HG02610 (cell line): ENCODE measurements at regions not wholly inside any gene's neighbourhood (a gene's known extent, or its start where the extent isn't known, plus 50 kb on each side); places are given as distances from the start of the nearest gene placed in this dataset.
"Not testable (repeated sequence)": the region's sequence is repeated elsewhere in the genome, so short reads cannot be mapped to it uniquely, and the experiment has no call there.

Experiments used
- ATAC-seq: cut with Tn5 transposase; IDR thresholded peaks from one replicate; pipeline ENCODE4 v1.9.1; 2021; ENCODE audit warnings: mild to moderate bottlenecking, moderate library complexity; ENCODE audit not compliant: unreplicated experiment

DNA sequence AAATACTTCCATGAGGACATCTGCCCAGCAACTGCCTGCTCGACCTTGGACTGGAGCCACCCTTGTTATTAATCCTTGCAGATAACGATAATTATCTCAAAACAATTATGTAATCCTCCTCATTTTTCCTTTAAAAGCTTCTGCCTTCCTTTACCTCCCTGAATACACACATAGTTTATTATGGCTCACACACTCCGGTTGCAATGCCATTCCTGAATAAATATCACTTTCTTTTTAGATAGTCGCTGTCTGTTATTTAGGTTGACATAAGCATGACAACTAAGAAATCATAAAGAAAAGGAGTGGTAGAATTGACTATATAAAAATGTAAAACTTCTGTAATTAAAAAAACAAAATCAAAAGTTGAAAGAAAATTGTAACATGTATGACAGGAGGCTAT is 64.8 kb downstream of the B4GALT7 start:
- ATAC-seq: not testable (repeated sequence)

DNA sequence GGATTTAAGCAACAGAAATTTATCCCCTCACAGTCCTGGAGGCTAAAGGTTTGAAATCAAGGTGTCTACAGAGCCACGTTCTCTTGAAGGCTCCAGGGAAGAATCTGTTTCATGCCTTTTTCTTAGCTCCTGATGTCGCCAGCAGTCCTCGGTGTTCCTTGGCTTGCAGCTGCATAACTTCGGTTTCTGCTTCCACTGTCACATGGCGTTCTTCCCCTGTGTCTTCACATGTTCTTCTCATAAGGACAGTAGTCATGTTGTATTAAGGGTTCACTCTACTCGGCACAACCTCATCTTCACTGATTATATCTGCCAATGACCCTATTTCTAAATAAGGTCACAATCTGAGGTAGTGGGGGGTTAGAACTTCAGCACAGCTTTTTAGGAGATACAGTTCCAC is 65.2 kb downstream of the B4GALT7 start:
- ATAC-seq: not testable (repeated sequence)

DNA sequence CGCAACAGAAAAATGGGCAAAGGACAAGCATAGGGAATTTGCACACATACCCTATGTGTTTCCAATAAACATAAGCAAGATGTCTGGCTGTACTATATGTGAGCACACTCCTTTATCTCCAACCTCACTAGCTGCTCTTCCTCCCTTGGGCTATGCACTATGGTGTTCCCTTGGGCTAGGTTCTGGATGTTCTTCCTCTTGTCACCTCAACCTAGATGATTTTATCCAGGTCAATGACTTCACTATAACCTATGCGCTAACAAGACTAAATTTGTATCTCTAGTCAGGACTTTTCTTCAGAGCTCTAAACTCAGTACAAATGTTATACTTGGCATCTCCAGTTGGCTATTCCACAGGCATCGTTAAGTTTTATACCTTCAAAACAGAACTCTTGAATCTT is 66.0 kb downstream of the B4GALT7 start:
- not testable (repeated sequence) for ATAC-seq

DNA sequence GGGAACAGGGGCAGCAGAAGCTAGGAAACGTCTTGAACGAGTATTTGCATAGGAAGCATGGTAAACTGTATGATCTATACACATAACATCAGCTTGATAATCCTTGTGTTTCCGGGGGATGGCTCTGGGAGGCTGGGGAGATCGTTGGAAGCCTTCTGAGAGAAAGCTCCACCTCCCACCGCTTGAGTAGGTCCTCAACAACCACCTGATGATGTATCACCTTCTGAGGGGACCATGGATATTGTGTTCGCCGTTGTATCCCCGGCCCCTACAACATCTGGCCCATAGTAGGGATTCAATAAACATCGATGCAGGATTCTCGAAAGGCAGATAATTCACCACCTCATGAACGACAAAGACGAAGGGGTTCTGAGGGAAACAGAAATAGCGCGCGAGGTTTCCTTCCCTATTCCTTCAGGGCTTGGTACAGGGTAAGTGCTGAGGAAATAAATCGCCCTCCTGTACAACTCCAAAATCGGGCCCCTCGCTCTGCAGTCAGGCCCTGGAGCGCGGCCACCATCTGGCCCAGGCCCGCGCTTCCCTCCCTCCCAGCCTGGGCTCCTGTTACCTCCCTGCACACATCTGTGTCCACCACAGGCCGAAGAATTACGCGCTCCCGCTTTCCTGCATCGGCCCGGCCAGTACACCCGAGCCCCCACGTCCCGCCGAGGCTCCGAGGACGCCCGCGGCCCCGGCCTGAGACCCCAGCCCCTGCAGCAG is 71.3 kb downstream of the B4GALT7 start:
- peak; percentile 20 for ATAC-seq

DNA sequence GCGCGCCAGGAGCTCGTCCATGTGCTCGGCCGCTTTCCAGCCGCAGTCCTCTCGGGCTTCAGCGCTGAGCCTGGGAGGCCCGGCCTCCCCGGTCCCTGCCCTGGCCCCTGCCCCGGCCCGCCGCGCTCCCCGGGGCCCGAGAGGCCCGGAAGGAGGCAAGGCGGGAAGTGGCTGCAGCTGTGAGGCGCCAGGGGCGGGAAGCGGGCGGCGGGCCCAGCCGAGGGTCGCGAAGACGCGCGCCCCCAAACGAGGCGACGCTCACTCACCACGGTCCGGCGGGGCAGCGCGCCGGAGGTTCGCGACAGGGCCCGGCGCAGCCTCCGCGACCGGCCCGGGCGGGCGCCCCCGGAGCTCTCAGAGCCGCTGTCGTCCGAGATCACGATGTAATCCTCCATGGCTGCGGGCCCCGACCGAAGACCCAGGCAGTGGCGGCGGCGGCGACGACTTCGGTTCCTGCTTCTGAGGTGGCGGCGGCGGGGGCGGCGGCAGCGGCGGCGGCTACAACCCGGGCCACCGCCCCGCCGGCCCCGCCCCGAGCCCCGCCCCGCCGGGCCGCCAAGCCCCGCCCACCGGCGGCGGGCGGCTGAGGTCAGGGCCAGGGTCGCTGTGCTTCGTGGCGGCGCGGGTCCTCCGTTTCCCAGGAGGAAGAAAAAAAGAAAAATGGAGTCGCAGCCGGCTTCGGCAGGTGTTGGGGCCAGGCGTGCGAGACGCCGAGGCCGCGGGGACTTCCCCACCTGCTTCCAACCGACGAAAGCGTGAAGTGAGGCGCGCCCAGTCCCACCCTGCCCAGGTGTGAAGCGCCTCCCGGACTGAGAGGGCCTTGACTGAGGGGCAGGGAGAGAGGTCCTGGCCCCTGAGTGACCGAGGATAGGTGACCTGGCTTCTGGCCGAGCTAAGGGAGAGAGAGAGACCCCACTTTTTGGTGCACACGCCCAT is 72.1 kb downstream of the B4GALT7 start:
- ATAC-seq: peak; percentile 68
